ENCODE measurements at regions not wholly inside any gene's neighbourhood (a gene's known extent, or its start where the extent isn't known, plus 50 kb on each side); places are given as distances from the start of the nearest gene placed in this dataset.

- TF ChIP-seq ZNF462 (CRISPR knock-in tag; IDR thresholded peaks at IDR 0.05) = 0 out of 2 replicates have a peak, but pooled peaks have one; percentile 16
Observed at GRCh38 chr2:217551252-217551899, 451.4 kb downstream of the TNS1 start (continued).

- H3K4me1 Mint-ChIP-seq = peaks cover 2% of the 10 kb centered on the region; the same call in 1 of the 3 replicates
- Histone ChIP-seq H3K4me3 (no peak overlapping the region), H3K36me3 (ENCODE audit: insufficient read depth) (no peaks in the 10 kb centered on the region), H4K20me1 (replicated peaks; ENCODE audit: insufficient read depth) (no peaks in the 10 kb centered on the region), H3F3A (replicated peaks; ENCODE audit: low read depth) (no peaks in the 10 kb centered on the region), H2AFZ (0 out of 2 replicates have a peak overlapping the region, but pooled peaks have one; percentile 8), H3K4me2 (no peak overlapping the region), H3K9me2 (ENCODE audit: insufficient read depth) (peaks cover 7% of the 10 kb centered on the region), H3K27me3 (ENCODE audit: insufficient read depth) (no peaks in the 10 kb centered on the region), H3K27ac (ENCODE audit: low read depth) (no peak overlapping the region), H3K4me1 (ENCODE audit: insufficient read depth) (no peaks in the 10 kb centered on the region), H3K79me2 (replicated peaks; ENCODE audit: insufficient read depth) (no peaks in the 10 kb centered on the region)
- H3K27ac Mint-ChIP-seq = no peak overlapping the region
- ATAC-seq = no peak
- no peaks in the 10 kb centered on the region for H3K36me3 Mint-ChIP-seq (ENCODE audit: low read depth)
- H3K9me3 Mint-ChIP-seq = no peaks in the 10 kb centered on the region; the same call in 2 of the 3 replicates
- H3K4me3 Mint-ChIP-seq = no peak overlapping the region
- no peak for DNase-seq (ENCODE audit: low spot score)
- H3K27me3 Mint-ChIP-seq (ENCODE audit: insufficient read depth, low read depth, poor library complexity) = peaks cover 2% of the 10 kb centered on the region
- TF ChIP-seq STAT1 (IDR thresholded peaks at IDR 0.05; ENCODE audit: unreplicated experiment) = no peak
- no peak for TF ChIP-seq ZNF462 (CRISPR knock-in tag; IDR thresholded peaks at IDR 0.05)
- no peak for TF ChIP-seq JUNB (IDR thresholded peaks at IDR 0.05; ENCODE audit: unreplicated experiment)
- no peak for TF ChIP-seq CTCF (conservative IDR thresholded peaks at IDR 0.05; ENCODE audit: low read depth in 2 of 2)
- TF ChIP-seq CREB1 (CRISPR knock-in tag; IDR thresholded peaks at IDR 0.05; ENCODE audit: low read depth) = no peak
- no peak for TF ChIP-seq ZNF114 (CRISPR knock-in tag; IDR thresholded peaks at IDR 0.05)
Observed at GRCh38 chr2:217539126-217539525, 463.7 kb downstream of the TNS1 start.
